VCaP (cell line): ENCODE measurements at regions not wholly inside any gene's neighbourhood (a gene's known extent, or its start where the extent isn't known, plus 50 kb on each side); places are given as distances from the start of the nearest gene placed in this dataset.

Experiments
- H3K27ac ChIP-seq: fragments of 450-650 bp; 2 replicates; pipeline ENCODE4 v1.5.1; 2017
- TF ChIP-seq, protein P1 (sequence below): fragments of 450-650 bp; conservative IDR thresholded peaks from 2 replicates; pipeline ENCODE4 v1.5.1; 2017; ENCODE audit warnings: mild to moderate bottlenecking, moderate library complexity

DNA sequence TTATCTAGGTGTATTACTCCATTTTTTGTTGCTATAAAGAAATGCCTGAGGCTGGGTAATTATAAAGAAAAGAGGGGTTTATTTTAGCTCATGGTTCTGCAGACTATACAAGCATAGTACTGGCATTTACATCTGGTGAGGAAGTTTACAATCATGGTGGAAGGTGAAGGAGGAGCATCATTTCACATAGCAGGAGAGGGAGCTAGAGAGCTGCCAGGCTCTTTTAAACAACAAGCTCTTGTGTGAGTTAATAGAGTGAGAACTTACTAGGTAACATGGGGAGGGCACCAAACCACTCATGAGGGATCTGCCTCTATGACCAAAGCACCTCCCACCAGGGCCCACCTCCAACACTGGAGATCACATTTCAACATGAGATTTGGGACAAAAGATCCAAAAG lies 221.7 kb upstream of the GPC6 start:
- TF ChIP-seq, protein P1, sequence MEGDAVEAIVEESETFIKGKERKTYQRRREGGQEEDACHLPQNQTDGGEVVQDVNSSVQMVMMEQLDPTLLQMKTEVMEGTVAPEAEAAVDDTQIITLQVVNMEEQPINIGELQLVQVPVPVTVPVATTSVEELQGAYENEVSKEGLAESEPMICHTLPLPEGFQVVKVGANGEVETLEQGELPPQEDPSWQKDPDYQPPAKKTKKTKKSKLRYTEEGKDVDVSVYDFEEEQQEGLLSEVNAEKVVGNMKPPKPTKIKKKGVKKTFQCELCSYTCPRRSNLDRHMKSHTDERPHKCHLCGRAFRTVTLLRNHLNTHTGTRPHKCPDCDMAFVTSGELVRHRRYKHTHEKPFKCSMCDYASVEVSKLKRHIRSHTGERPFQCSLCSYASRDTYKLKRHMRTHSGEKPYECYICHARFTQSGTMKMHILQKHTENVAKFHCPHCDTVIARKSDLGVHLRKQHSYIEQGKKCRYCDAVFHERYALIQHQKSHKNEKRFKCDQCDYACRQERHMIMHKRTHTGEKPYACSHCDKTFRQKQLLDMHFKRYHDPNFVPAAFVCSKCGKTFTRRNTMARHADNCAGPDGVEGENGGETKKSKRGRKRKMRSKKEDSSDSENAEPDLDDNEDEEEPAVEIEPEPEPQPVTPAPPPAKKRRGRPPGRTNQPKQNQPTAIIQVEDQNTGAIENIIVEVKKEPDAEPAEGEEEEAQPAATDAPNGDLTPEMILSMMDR = no peak; the same call in 1 of the 2 replicates
- no peak overlapping the region for H3K27ac ChIP-seq

DNA sequence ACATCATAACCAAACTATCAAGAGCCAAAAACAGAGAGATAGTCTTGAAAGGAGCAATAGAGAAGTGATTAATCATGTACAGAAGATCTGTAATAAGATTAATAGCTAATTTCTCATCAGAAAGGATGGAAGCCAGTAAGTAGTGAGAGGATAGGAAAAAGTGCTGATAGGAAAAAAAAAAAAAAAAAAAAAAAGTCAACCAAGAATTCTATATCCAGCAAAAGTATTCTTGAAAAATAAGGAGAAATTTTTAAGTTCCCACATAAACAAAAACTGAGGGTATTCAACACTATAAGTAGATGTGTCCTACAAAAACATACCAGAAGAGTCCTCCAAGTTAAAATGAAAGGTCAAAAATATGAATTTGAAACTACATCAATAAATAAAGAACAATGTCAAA lies 218.7 kb upstream of the GPC6 start:
- TF ChIP-seq, protein P1 = no peak

DNA sequence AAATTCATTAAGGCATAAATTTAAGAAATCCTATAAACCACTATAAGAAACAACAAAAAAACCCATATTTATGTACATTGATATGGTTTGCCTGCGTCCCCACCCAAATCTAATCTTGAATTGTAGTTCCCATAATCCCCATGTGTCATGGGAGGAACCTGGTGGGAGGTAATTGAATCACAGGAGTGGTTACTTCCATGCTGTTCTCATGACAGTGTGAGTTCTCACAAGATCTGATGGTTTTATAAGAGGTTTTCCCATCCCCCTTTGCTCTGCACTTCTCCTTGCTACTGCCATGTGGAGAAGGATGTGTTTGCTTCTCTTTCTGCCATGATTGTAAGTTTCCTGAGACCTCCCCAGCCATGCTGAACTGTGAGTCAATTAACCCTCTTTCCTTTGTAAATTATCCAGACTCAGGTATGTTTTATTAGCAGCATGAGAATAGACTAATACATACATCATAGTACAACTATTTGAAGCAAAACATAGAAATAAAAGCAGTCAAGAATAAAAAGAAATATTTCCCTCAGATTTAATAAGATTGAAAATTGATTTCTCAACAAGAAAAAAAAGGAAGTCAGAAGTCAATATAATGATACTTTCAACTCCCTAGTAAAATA lies 209.0 kb upstream of the GPC6 start:
- no peak overlapping the region for H3K27ac ChIP-seq
- TF ChIP-seq, protein P1 = no peak

More for the DNA sequence above, 218.7 kb upstream of the GPC6 start:
- no peak overlapping the region for H3K27ac ChIP-seq

DNA sequence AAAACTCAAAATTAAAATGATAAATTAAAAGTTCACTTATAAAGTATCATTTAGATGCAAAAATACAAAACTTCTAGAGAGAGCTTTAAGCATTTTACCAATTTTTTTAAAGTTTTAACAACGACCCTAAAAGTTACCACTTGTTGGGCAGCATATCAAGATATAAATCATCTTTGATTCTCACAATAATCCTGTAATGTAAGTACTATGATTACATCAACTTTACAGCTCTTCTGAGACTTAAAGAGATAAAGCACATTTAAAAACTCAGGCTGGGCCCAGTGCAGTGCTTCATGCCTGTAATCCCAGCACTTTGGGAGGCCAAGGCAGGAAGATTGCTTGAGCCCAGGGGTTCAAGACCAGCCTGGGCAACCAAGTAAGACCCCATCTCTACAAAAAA lies 202.7 kb upstream of the GPC6 start:
- no peak overlapping the region for H3K27ac ChIP-seq
- TF ChIP-seq, protein P1 = no peak

DNA sequence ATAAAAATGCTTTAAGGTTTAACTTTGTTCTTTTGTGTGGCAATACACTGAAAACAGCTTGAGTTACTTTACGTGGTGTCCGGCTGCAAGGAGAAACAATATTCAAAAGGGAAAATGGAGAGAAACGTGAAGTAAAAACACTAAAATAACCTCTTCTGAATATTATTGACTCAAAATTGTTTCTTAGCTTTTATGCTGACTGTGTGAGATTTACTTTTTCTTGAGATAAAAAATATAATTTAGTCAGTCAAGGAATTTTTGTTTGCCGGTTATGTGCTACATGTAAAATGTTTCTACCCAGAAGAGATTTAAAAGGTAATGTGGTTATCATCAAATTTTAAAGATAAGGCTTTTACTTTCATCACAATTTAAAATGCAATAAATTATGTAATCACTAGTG lies 200.6 kb upstream of the GPC6 start:
- no peak overlapping the region for H3K27ac ChIP-seq
- TF ChIP-seq, protein P1 = no peak

DNA sequence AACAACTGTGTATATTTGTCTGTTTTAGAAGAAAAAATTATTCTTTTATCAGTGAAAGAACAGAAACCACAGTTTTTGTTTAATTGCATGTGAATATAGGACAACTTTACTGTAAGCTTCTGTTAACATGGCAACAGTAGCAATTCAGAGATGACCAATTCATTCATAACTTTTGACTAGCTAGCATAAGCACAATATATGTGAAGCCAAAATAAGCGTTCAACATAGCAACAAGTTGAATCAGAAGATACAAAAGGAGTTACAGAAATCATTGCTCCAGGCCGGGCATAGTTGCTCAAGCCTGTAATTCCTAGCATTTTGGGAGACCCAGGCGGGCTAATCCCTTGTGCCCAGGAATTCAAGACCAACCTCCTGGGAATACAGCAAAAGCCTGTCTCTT lies 197.1 kb upstream of the GPC6 start:
- no peak overlapping the region for H3K27ac ChIP-seq
- TF ChIP-seq, protein P1 = no peak

DNA sequence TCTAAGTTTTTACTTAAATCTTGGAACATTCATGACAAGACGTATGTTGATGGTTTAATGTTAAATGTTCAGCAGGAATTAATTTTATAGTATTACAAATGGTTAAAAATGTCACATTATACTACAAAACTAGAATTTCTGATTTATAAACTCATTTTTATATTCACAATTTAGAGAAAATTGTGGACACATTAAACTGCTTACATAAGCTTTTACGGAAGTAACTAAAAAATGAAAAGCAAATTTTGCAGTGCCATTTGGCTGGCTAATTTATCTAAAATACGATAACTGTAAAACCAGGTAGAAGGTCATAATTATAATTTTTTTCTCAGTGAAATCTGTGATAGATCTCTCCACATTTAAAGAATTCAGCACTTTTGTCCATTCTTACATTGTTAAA lies 190.2 kb upstream of the GPC6 start:
- no peak overlapping the region for H3K27ac ChIP-seq
- TF ChIP-seq, protein P1 = no peak
